Hepatic stellate cell (primary cell): ENCODE measurements at regions not wholly inside any gene's neighbourhood (a gene's known extent, or its start where the extent isn't known, plus 50 kb on each side); places are given as distances from the start of the nearest gene placed in this dataset.

Experiments
- DNase-seq: peaks from one replicate; pipeline ENCODE4 v3.0.0; 2011; ENCODE audit warnings: low spot score

DNA sequence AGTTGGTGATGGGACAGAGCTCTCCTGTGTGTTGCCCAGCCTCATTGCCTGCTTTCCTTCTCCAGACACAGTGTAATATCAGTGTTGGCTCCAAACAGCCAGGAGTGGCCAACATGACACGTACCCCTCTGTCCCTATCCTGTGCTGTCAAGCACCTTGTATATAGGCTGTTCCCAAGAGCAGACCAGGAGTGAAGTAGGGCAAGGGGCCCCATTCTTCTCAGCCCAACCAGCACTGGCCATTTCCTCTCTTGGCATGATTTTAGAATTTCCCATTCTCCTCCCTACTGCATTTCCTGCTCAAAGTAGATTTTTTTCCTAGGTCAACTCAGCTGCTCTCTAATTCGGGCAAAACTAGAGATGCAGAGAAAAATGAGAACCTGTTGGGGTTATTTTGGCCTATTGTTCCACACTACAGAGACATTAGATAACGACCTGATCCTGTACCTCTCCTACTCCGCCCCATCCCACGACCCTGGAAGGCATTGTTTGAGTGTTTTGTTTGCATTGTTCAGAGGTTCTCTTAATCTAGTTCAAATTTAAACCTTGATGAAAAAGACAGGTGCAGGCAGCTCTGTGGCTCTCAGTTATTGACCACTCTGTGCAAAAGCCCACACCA, 95.6 kb downstream of the RASSF10 start:
- DNase-seq, result no peak

DNA sequence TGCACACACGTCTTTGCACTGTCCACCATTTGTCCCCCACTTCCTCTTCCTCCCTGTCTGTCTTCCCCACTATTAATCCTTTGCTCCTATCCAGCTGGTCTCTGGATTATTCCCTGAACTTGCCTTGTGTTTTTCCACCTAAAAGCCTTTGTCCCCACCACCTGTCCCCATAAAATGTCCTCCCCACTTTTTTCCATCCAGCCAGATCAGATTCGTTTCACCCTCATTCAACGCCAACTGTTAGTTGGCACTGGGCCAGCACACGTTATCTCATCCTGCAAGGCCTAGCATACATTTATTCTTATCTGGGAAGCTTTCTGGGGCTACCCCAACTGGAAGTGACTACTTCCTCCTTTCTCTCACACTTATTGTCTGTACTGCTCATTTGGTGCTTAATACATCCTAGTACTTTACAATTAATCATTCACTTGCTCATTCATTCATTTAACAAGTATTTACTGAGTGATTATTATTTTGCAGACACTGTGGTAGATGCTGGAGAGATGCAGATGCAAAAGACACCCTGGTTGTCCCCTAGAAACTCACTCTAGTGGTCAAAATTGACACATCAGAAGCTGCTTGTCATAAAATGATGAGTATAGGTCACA, 96.2 kb downstream of the RASSF10 start:
- DNase-seq, result no peak

DNA sequence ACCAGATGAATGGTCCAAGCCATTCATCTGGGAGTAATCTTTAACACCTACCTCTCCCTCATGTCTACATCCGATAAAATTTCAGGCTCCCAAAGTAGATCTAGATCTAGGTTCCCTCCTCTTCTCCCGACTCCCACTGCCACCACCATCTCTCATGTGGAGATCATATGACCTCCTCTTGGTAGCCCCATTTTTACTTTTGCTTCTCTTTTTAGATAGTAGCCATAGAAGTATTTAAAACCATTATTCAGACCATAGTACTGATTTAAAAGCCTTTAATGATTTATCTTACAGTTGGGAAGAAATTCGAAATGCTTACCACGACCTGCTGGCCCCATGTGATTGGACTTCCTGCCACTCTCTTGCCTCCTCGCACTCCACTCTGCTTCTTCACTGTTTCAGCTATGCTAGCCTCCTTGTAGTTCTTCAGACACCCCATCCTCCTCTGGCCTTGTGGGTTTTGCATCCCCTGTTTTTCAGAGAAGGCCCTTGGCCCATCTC, 98.5 kb downstream of the RASSF10 start:
- no peak for DNase-seq

DNA sequence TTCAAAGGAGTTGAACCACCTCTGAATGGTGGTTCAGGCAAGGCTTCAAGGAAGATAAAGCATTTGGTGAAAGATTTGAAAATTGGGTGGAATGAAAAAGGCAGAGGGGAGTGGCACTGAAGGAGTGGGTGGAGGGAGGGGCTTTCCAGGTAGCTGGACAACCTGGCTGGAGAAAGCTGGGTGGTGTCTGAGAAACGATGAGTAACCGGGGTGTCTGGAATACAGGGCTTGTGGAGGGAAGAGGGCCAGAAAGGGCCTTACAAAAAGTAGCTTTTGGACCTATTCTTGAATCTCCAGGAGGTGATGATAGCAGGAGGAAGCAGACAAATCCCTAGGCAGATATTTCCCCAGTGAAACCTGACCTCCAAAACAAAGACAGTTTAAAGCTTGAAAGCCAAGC, 99.3 kb downstream of the RASSF10 start:
- no peak for DNase-seq

DNA sequence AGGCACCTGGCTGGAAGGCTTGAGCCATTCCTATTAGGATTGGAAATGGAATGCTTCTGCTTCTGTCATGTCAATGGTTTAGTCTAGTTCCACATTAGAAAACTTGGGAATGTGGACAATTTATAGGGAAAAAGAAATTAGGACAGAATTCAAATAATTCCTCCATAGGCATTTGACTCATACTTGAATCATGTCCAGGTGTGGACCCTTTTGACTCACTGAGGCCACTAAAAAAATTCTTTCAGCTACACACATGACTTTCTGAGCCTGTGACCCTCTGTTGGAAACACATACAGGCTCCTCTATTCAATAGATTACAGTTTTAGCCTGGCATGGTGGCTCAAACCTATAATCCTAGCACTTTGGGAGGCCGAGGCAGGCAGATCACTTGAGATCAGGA, 100.5 kb downstream of the RASSF10 start:
- no peak for DNase-seq

DNA sequence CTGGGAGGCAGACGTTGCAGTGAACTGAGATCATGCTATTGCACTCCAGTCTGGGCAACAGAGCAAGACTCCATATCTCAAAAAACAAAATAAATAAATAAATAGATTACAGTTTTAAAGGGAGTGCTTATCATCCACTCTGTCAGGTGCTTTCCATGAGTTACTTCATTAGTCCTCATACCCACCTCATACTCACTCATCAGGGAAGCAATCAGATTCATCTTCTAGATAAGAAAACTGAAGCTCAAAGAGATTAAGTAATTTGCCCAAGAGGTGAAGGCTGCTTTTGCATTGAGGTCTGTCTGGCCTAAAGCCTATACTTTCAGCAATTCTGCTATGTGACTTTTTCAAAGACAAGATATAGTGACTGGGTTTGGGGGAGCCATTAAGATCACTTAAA, 101.0 kb downstream of the RASSF10 start:
- no peak for DNase-seq

DNA sequence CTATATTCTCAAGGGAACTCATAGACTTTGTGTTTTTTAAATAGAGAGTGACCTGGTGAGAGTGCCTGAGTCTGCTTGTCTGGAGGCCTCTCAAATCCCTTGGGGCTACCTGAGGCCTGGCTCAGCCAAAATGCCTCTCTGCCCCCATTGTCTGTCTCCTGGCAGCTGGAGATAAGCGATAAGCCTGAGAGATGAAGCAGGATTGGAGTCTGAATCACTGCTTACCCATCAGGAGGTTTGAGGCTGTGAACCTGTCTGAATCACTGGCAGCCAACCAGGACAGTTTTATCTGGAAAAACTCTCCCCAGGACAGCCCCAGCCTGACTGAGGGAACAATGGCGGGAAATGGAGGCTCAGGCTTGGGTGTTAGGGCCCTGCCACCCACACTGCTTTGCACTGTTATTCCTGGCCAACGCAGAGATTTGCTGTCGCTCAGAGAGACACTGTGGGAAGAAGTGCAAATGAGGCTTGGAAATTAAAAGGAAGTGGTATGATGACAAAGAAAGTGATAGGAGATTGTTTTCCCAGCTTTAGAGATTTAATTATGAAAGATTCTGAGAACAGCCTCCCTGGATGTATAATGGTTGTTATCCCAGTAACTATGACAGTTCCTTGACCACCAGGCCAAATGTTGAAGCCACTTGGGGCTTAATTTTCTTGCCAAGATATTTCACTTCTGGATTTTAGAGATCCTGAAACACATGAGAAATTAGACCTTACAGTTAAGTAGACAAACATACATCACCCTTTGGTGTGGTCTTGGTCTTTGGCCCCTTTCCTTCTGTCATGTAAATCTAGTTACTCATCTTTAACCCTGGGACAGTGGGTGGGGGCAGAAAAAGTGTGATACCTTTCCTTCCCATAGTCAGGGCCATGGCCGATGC, 102.1 kb downstream of the RASSF10 start:
- no peak for DNase-seq

DNA sequence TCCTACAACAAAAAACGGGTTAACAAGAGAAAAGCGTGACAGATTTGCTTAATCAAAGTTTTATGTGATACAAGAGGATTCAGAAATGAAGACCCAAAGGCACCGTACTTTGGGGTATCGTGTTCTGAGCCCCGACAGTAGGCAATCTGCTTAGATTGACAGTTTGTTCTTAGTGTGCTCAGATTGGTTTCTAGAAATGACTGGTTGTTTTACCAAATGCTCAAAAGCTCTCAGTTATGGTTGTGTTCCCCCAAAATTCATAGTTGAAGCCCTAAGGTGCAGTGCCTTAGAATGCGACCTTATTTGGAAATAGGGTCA, 102.7 kb downstream of the RASSF10 start:
- DNase-seq, result no peak

DNA sequence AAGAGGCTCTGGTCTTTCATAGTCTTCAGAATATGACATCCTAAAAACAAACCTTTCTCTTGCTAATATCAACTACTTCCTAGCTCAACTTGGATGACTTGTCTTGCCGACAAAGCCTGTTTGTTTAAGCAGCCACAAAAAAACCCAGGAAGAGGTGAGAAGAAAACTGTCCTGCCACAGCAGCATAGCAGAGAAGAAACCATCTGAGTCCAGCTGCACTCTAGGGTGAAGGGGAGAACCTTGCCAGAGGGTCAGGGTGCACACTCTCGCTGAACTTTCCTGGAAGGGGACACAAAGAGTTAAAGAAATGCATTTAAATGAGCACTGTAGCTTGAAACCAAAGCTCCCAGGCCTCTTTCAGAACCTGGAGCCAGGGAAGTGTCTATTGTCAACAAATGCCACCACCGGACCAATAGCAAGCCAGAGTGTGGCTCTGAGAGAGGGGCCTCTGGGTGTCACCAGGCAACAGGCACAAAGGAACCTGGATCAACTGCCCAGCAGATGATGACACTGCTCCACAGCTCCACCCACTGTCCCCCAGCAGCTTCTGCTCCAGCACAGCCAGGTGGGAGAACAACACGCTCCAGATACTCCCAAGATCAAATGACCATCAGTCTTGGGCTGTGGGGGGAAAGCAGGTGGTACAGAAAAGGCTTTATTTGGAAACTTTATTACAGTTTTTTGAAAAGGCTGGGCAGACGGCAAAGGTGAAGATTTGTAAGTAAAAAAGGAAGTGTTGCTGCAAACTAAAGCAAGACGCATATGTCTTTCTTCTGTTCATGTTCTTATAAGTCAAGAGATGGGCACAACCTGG, 105.7 kb downstream of the RASSF10 start:
- no peak for DNase-seq

DNA sequence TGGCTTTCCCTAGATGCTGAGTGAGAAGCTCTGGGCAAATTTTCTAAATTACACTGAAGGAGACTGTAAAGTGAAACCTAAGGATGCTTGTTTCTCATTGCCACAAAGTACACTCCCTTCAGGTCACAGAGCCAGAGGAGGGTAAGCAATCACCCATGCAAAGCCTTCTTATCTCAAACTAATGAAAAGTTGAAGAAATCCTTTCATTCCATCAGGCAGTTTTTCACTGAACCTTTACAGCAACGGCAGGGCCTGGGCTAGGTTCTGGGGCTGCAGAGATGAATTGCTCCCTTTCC, 106.2 kb downstream of the RASSF10 start:
- no peak for DNase-seq

DNA sequence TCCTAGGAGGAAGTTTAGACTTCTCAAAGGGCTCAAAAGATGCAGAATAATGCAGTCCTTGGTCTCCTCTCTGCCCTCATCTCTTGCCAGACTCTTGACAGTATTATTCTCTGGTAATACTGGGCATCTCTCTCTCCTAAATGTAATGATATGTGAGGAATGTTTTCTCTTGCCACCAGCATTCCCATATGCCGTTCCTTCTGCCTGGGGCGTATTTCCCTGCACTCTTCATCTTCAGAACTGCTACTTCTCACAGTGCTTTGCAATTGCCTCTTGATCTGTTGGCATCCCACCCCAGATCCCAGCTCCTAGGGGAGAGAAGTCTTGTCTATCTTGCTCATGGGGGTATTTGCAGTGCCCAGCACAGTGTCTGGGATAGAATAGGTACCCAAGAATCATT, 107.4 kb downstream of the RASSF10 start:
- no peak for DNase-seq

DNA sequence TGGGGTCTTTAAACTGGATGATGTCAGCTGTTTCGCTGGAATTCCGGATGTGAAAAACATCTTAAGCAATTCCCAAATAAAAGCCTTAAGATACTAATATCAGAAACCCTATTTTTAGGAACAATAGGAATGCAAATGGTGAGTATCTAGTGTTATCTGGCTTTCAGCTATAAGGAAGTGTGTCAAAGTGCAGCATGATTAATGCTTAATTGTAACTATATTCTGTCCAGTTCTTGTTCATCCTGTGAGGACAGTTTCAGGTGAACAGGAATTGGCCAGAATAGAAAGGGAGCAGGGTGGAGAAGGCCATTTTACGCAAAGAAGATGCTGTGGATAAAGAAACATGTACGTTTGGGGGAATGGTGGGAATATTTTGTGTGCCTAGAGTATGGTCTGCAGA, 108.2 kb downstream of the RASSF10 start:
- DNase-seq, result no peak

DNA sequence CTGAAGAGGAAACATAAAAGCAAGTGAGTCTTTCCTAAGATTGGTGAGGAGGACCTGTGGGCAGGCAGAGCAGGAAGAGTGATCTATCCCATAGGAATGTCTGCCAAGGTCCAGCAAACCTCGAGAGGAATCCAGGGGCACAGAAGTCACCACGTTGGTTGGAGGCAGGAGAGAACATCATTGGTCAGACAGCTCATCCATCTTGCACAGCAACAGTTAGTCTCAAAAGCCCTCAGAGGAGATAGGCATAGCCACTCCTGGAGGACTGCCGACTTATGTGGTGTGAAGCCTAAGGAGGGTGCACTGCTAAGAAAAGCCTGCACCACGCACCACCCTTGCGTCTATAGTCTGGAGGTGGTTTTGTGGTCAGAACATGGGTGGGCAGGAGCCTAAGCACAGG, 109.1 kb downstream of the RASSF10 start:
- peak; percentile 82 for DNase-seq

DNA sequence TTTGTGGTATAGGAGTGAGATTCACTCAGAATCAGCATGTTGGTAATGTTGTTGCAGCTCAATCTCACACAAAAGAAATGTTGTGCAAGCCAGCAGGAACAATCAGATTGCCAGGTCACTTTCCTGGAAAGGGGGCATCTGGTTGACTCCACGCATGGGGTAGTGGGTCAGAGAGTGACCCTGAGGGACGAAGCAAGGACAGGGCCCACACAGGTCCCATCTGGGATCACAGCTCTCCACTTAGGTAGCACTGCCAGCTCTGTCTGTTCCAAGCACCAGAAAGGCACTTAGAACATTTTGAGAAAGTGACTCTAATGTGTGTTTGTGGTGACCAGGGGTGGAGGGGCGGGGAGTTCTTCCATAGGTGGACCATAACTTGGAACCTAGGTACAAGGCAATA, 109.5 kb downstream of the RASSF10 start:
- DNase-seq, result no peak

DNA sequence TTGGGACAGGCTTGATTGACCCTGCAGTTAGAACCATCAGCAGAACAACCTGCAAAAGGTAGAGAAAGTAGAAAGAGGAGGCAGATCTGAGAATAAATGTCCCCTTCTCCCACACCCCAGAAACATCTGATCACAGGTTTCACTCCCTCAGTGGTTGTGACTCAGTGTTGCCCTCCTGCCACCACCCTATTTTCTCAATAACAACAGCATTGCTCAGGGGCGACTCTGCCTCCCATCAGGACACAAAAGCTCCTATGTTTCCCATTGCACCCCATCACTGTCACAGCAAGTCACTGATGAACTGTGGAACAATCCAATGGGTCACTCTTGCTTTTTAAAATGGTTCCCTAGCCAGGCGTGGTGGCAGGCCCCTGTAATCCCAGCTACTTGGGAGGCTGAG, 110.2 kb downstream of the RASSF10 start:
- no peak for DNase-seq

DNA sequence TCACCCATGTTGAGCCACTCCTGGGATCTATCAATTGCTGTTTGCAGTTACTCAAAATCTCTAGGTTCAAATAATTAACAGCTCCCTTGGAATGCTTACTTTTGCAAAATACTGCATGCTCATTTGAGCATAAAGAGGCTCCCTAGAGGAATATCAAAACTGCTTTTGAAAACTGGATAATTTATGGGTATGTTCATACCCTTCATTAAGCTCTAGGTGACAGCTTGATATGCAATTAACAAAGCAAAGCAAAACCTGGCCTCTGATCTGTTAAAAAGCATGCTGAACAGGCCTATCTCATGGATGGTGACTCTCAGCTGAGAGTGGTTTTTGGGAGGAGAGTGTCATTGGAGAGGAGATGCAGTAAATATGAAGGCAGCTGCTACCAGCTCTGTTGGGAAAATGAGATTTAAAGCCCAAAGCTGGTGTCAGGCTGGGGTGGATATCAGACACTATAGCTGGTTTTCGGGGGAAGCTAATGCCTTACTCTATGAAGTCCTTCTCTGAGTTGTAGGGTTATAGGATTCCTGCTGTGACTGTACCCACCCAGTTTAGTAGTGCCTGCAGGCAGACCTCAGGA, 110.9 kb downstream of the RASSF10 start:
- no peak for DNase-seq

DNA sequence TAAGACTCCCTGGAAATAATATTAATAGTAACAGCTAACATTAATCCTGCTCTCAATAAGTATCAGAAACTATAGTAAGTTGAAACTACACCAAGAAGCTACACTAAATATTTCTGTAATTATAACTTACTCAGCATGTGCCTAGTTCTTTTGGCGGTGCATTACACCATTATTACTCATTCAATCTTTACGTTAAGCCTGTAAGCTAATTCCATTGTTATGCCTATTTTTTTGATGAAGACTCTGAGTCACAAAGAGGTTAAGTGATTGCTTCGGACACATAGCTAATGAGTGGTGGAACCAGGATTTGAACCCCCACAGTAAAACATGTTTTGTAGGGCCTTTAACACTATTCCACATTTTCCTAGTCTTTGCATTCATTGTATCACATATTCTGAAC, 111.6 kb downstream of the RASSF10 start:
- DNase-seq, result no peak

DNA sequence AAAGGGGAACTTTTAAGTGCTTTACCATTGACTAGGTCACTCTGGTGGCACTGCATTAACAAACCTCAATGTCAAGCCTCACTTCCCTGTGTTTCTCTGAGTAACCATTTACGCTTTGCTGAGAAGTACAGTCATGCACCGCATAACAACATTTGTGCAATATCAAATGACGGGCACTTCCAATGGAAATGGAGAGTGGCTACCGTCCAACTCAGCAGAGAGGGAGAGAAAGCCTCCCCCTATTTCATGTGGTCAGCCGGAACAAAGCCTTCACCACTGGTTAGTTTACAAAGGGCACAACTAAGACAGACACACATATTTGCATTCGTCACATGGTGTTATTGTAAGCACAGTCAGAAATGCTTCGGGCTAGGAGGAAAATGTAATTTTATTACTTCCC, 117.3 kb downstream of the RASSF10 start:
- DNase-seq, result no peak

DNA sequence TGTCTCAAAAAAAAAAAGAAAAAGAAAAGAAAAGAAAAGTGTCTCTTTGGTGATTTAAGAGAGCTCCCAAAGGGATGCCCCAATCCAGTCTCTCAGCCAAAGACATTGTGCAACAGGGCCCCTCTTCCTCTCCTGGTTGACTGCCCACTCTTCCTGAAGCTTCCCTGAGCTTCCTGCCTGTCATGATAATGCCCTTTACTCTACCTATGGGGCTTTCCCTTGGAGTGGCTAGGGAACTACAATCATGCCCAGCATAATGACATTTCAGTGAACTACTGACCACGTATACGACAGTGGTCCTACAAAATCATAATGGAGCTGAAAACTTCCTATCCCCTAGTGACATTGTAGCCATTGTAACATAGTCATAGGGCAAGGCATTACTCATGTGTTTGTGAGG, 118.0 kb downstream of the RASSF10 start:
- no peak for DNase-seq

DNA sequence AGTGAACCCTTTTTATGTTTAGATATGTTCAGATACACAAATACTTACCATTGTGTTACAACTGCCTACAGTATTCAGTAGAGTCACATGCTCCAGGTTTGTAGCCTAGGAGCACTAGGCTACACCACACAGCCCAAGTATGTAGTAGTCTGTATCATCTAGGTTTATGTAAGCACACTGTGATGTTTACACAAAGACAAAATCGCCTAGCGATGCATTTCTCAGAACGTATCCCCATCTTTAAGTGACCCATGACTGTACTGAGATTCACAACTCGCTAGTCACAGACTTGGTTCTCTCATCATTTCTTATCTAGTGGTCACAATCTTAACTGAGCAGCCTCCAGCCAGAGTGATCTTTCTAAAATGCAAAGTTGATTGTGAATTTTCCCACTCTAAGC, 119.2 kb downstream of the RASSF10 start:
- DNase-seq, result no peak

DNA sequence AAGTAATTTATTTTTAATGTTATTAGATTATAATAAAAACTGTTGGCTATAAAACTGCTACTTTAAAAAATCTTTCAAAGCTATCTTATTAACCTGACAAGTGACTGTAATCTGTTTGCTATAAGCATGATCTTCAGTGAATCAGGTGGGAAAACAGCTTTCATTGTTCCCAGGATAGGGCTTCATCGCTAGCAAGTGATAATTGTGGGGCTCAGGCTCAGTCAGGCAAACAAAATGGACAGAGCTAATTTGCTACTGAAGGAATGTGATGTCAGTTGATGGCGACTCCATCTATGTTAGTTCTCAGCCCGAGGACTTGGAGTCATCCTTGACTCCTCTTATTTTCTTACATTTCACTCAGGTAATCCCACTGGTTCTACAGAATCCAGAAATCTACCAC, 125.0 kb downstream of the RASSF10 start:
- DNase-seq, result no peak

DNA sequence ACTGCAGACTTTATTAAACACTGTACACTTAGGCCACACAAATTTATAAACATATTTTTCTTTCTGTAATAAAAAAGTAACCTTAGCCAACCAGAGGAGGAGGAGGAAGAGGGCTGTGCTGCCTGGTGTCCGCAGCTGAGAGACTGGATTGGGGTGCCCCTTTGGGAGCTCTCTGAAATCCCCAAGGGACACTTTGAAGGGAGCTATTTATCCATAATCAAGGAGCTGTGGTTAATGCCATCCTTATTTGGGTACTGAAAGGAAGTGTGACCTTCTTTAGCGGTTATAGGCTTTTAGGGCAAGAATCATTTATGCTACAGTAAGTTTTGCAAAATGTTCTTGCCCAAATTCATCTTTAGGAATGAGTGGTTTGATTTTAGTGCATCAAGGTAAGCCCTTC, 125.8 kb downstream of the RASSF10 start:
- DNase-seq, result no peak
